ENCODE measurements at regions not wholly inside any gene's neighbourhood (a gene's known extent, or its start where the extent isn't known, plus 50 kb on each side); places are given as distances from the start of the nearest gene placed in this dataset.

- no peak overlapping the region for H3K4me3 ChIP-seq
- no peak for DNase-seq (ENCODE audit: low read depth in 1 of 2, low spot score in 1 of 2)
- no peak for FAIRE-seq
These were observed 563.3 kb upstream of the MAP3K7 start for GRCh38 chr6:91149956-91150705.

GRCh38 chr6:91149246-91149955 is 562.5 kb upstream of the MAP3K7 start:
- Histone ChIP-seq H3K27ac (no peak overlapping the region), H3K9me3 (no peaks in the 10 kb centered on the region), H3K4me1 (no peaks in the 10 kb centered on the region), H3K4me2 (no peak overlapping the region), H3K4me3 (no peak overlapping the region)
- ChIA-PET CTCF (no interaction called here), POLR2A (no interaction called here)
- 2% methylated on average over 8 of the region's 8 CpGs for WGBS (ENCODE audit: missing lambda C conversion rate)
- FAIRE-seq (no peak), ATAC-seq (no peak), DNase-seq (ENCODE audit: low read depth in 1 of 2, low spot score in 1 of 2) (no peak)
- TF ChIP-seq SREBF2 (IDR thresholded peaks at IDR 0.05), result no peak
- no peak for TF ChIP-seq GATA3 (IDR thresholded peaks at IDR 0.05; ENCODE audit: borderline replicate concordance)
- TF ChIP-seq NPAS2 (CRISPR knock-in tag; IDR thresholded peaks at IDR 0.05; ENCODE audit: borderline replicate concordance), result no peak
- no peak for TF ChIP-seq HEYL (CRISPR knock-in tag; IDR thresholded peaks at IDR 0.05)
- TF ChIP-seq PBX3 (IDR thresholded peaks at IDR 0.05), result no peak
- TF ChIP-seq RNF2 (IDR thresholded peaks at IDR 0.05; ENCODE audit: borderline replicate concordance, low read depth), result no peak
- no peak for TF ChIP-seq TFCP2L1 (CRISPR knock-in tag; IDR thresholded peaks at IDR 0.05)
- no peak for TF ChIP-seq CHD4 (IDR thresholded peaks at IDR 0.05; ENCODE audit: borderline replicate concordance)
- no peak for TF ChIP-seq EP300 (IDR thresholded peaks at IDR 0.05)

More at GRCh38 chr6:91149956-91150705, 563.3 kb upstream of the MAP3K7 start:
- 5% methylated on average over 2 of the region's 2 CpGs for WGBS (ENCODE audit: missing lambda C conversion rate)
- ChIA-PET CTCF (no interaction called here), POLR2A (no interaction called here)
- Histone ChIP-seq H3K4me1 (no peaks in the 10 kb centered on the region), H3K9me3 (no peaks in the 10 kb centered on the region), H3K27ac (no peak overlapping the region), H3K4me2 (no peak overlapping the region)
- TF ChIP-seq FOXS1 (CRISPR knock-in tag; IDR thresholded peaks at IDR 0.05), result no peak
- TF ChIP-seq USF2 (IDR thresholded peaks at IDR 0.05), result no peak
- ATAC-seq, result no peak

- no peak overlapping the region for H3K4me3 ChIP-seq
- H3K4me1 ChIP-seq, result no peaks in the 10 kb centered on the region
- POLR2A ChIA-PET, result no interaction called here
- FAIRE-seq (no peak), DNase-seq (ENCODE audit: low read depth in 1 of 2, low spot score in 1 of 2) (no peak), ATAC-seq (no peak)
- 3% methylated on average over 2 of the region's 3 CpGs for WGBS (ENCODE audit: missing lambda C conversion rate)
- CTCF ChIA-PET, result no interaction called here
- TF ChIP-seq RCOR1 (IDR thresholded peaks at IDR 0.05; ENCODE audit: low read depth, low read length), result no peak
- no peak for TF ChIP-seq MYC (IDR thresholded peaks at IDR 0.05; ENCODE audit: borderline replicate concordance, low read length)
- no peak for TF ChIP-seq FOSB (CRISPR knock-in tag; IDR thresholded peaks at IDR 0.05)
- TF ChIP-seq HOXB13 (CRISPR knock-in tag; IDR thresholded peaks at IDR 0.05; ENCODE audit: low read depth), result no peak
- TF ChIP-seq NFE2L2 (conservative IDR thresholded peaks at IDR 0.05; ENCODE audit: low read length), result no peak
- no peak for TF ChIP-seq FOSL2 (IDR thresholded peaks at IDR 0.05)
- TF ChIP-seq FOSL2 (CRISPR knock-in tag; IDR thresholded peaks at IDR 0.05), result no peak
- no peak for TF ChIP-seq RARB (CRISPR knock-in tag; IDR thresholded peaks at IDR 0.05)
- TF ChIP-seq EHF (CRISPR knock-in tag; IDR thresholded peaks at IDR 0.05), result no peak
- no peak for TF ChIP-seq RNF2 (IDR thresholded peaks at IDR 0.05; ENCODE audit: borderline replicate concordance, low read depth)
- TF ChIP-seq EP300 (IDR thresholded peaks at IDR 0.05), result no peak
- no peak for TF ChIP-seq ESRRA (IDR thresholded peaks at IDR 0.05; ENCODE audit: borderline replicate concordance, low read length)
- TF ChIP-seq REST (IDR thresholded peaks at IDR 0.05), result no peak
- no peak for TF ChIP-seq NR3C1 (IDR thresholded peaks at IDR 0.05)
- TF ChIP-seq HES2 (IDR thresholded peaks at IDR 0.05), result no peak
- TF ChIP-seq KDM1A (IDR thresholded peaks at IDR 0.05; ENCODE audit: low read depth), result no peak
- no peak for TF ChIP-seq EHMT2 (IDR thresholded peaks at IDR 0.05; ENCODE audit: low read depth)
- TF ChIP-seq ZFP36 (IDR thresholded peaks at IDR 0.05; ENCODE audit: borderline replicate concordance, partially characterized antibody), result no peak
- TF ChIP-seq BHLHE40 (IDR thresholded peaks at IDR 0.05; ENCODE audit: low read depth, low read length), result no peak
- H3K9me3 ChIP-seq, result no peaks in the 10 kb centered on the region
- H3K4me2 ChIP-seq, result no peak overlapping the region
- H3K27ac ChIP-seq, result no peak overlapping the region
These were observed 557.3 kb upstream of the MAP3K7 start for GRCh38 chr6:91144126-91144525.
